Fibroblast of the conjunctiva (primary cell): ENCODE measurements at regions not wholly inside any gene's neighbourhood (a gene's known extent, or its start where the extent isn't known, plus 50 kb on each side); places are given as distances from the start of the nearest gene placed in this dataset.

Source experiments
- DNase-seq: peaks from one replicate; pipeline ENCODE4 v3.0.0-alpha.2; 2010; ENCODE audit warnings: low read depth

GRCh38 chr11:45347348-45348082, 61.4 kb upstream of the SYT13 start:
- no peak for DNase-seq

DNA sequence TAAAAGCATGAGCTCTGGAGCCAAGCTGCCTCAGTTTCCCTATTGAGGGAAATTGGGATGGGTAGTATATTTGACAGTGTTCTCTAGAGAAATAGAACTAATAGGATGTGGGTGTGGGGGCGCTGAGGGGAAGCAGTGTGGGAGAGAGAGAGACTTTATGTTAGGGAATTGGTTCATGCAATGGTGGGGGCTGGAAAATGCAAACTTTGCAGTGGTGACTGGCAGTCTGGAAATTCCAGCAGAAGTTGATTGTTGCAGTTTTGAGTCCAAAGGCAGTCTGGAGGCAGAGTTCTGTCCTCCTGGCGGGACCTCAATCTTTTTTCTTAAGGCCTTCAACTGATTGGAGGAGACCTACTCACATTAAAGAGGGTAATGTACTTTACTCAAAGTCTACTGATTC, 59.4 kb upstream of the SYT13 start:
- DNase-seq = no peak

DNA sequence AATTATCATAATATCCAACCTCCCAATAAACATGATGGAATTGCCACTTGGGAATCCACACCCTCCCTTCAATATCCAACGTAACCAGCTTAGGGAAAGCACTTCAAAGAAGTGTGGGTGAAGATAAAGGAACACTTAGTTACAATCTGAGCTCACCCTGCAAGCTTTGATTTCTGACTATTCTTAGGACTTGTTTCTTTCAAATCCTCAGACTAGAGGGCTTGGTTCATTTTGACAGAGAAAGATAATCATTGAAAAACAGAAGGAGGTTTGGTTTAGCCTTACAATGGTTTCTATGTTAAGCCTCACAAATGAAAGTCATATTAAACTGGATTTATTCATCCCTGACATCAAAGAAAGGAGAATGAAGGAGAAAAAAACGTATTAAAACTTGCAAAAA, 57.9 kb upstream of the SYT13 start:
- DNase-seq = no peak

GRCh38 chr11:45343444-45343843, 57.3 kb upstream of the SYT13 start:
- no peak for DNase-seq

GRCh38 chr11:45341372-45341771, 55.2 kb upstream of the SYT13 start:
- no peak for DNase-seq

- peak; percentile 80 for DNase-seq
Observed at GRCh38 chr11:45339729-45340519, 53.8 kb upstream of the SYT13 start.

GRCh38 chr11:45337583-45338360, 51.6 kb upstream of the SYT13 start:
- DNase-seq = no peak

GRCh38 chr11:45336136-45336535, 50.0 kb upstream of the SYT13 start:
- no peak for DNase-seq
